Retinal pigment epithelial cell (primary cell): ENCODE measurements at regions not wholly inside any gene's neighbourhood (a gene's known extent, or its start where the extent isn't known, plus 50 kb on each side); places are given as distances from the start of the nearest gene placed in this dataset.

Source experiments
- DNase-seq: peaks from one replicate; pipeline ENCODE4 v3.0.0-alpha.2; 2010; ENCODE audit warnings: low read depth
- H3K4me3 ChIP-seq: 2 replicates; pipeline ENCODE4 v1.5.1; 2011; ENCODE audit warnings: mild to moderate bottlenecking, low read length, control low read depth, moderate library complexity
- CTCF ChIP-seq: conservative IDR thresholded peaks from 2 replicates; pipeline ENCODE4 v1.5.1; 2011; ENCODE audit warnings: low read depth, low read length, control low read depth, inconsistent platforms

- no peak for DNase-seq
- no peak overlapping the region for H3K4me3 ChIP-seq
- no peak for TF ChIP-seq CTCF
These were observed 84.0 kb upstream of the FAM3C start for GRCh38 chr7:121480058-121480457.

GRCh38 chr7:121479466-121479865, 83.4 kb upstream of the FAM3C start:
- no peak overlapping the region for H3K4me3 ChIP-seq
- no peak for DNase-seq
- no peak for TF ChIP-seq CTCF

- DNase-seq: no peak
- no peak for TF ChIP-seq CTCF
- H3K4me3 ChIP-seq: no peak overlapping the region
These were observed 79.7 kb upstream of the FAM3C start for GRCh38 chr7:121475806-121476205.

- H3K4me3 ChIP-seq: no peak overlapping the region
- DNase-seq: no peak
- TF ChIP-seq CTCF: no peak
These were observed 78.2 kb upstream of the FAM3C start for GRCh38 chr7:121474301-121474673.

- no peak overlapping the region for H3K4me3 ChIP-seq
- no peak for DNase-seq
- no peak for TF ChIP-seq CTCF
These were observed 77.7 kb upstream of the FAM3C start for GRCh38 chr7:121473645-121474300.

- no peak overlapping the region for H3K4me3 ChIP-seq
- DNase-seq: no peak
- no peak for TF ChIP-seq CTCF
These were observed 70.3 kb upstream of the FAM3C start for GRCh38 chr7:121466455-121466854.

GRCh38 chr7:121459148-121459547, 63.0 kb upstream of the FAM3C start:
- H3K4me3 ChIP-seq: no peak overlapping the region
- no peak for DNase-seq
- TF ChIP-seq CTCF: no peak
